HepG2 (cell line): ENCODE measurements at regions not wholly inside any gene's neighbourhood (a gene's known extent, or its start where the extent isn't known, plus 50 kb on each side); places are given as distances from the start of the nearest gene placed in this dataset.

Source experiments
- ATAC-seq: fragments of 200-7000 bp; cut with Tn5 transposase; 3 replicates; pipeline ENCODE4 v1.9.1; 2020; ENCODE audit warnings: mild to moderate bottlenecking, moderate library complexity
- BruUV-seq: library from RNA; stranded (reverse); fragments of 400-500 nt; replicated peaks from 2 replicates; lab custom pipeline; 2021; lab: Mats Ljungman, UMichigan
- CTCF ChIA-PET: fragments of 300-600 bp; formaldehyde crosslinking; extraction: SDS; loops from one replicate; lab custom pipeline; 2021; ENCODE audit warnings: low total read pairs, inconsistent platforms, low intra/inter-chr PET ratio; lab: Yijun Ruan, JAX
- POLR2A ChIA-PET: fragments of 350-600 bp; sonication (Branson Sonifier 250); formaldehyde crosslinking; loops from one replicate; lab custom pipeline; 2020; ENCODE audit warnings: antibody characterized with exemption, inconsistent platforms; lab: Yijun Ruan, JAX
- DNase-seq: peaks from one replicate; pipeline ENCODE4 v3.0.0-alpha.2; 2015; ENCODE audit warnings: low spot score
- FAIRE-seq: peaks from 3 replicates; lab custom pipeline; 2011; peaks lifted over from hg19 to GRCh38; lab: Jason Lieb, UNC
- H2AFZ ChIP-seq: one replicate; pipeline ENCODE4 v1.6.1; 2011; ENCODE audit warnings: low read length, inconsistent platforms
- H3K27ac ChIP-seq: fragments of 300-600 bp; 3 replicates; pipeline ENCODE4 v1.8.0; 2011; ENCODE audit warnings: mixed run types, mild to moderate bottlenecking, mixed read lengths, low read length, inconsistent platforms; ENCODE audit not compliant: insufficient read depth; ENCODE audit errors: extremely low read length
- H3K27me3 ChIP-seq, 2 experiments: fragments of 200-600 bp in 1 of 2; 2 replicates in 1 of 2; 3 replicates in 1 of 2; pipeline versions ENCODE4 v1.6.0 to v1.8.0; 2011; ENCODE audit warnings: low read length in 2 of 2, mild to moderate bottlenecking in 2 of 2, moderate library complexity in 2 of 2, inconsistent platforms in 1 of 2; ENCODE audit not compliant: insufficient read depth in 2 of 2, control insufficient read depth in 1 of 2
- H3K36me3 ChIP-seq, 2 experiments: fragments of 200-600 bp in 1 of 2; replicated peaks in 1 of 2; 2 replicates in 1 of 2; 3 replicates in 1 of 2; pipeline versions ENCODE4 v1.5.1 to v1.8.0; 2011; ENCODE audit warnings: low read length in 2 of 2, inconsistent platforms in 1 of 2; ENCODE audit not compliant: insufficient read depth in 2 of 2, control insufficient read depth in 1 of 2
- H3K4me1 ChIP-seq: 2 replicates; pipeline ENCODE4 v1.5.1; 2012; ENCODE audit warnings: low read length, inconsistent platforms; ENCODE audit not compliant: insufficient read depth
- H3K4me2 ChIP-seq: 2 replicates; pipeline ENCODE4 v1.6.0; 2011; ENCODE audit warnings: low read depth, low read length, inconsistent platforms
- H3K4me3 ChIP-seq, 3 experiments: fragments of 200-600 bp in 1 of 3; sonication (generic), shearing (Covaris generic) in 1 of 3; replicated peaks in 1 of 3; 2 replicates each; pipeline ENCODE4 v1.5.1; 2011 to 2016; ENCODE audit warnings: low read length in 3 of 3, inconsistent platforms in 2 of 3, low read depth in 2 of 3, mild to moderate bottlenecking in 2 of 3, control low read depth in 1 of 3, mixed read lengths in 1 of 3; ENCODE audit not compliant: insufficient read depth in 1 of 3
- H3K79me2 ChIP-seq: one replicate; pipeline ENCODE4 v1.6.1; 2011; ENCODE audit warnings: low read length, inconsistent platforms; ENCODE audit not compliant: insufficient read depth
- H3K9ac ChIP-seq: 2 replicates; pipeline ENCODE4 v1.6.0; 2011; ENCODE audit warnings: mild to moderate bottlenecking, low read depth, low read length, inconsistent platforms; ENCODE audit not compliant: insufficient read depth
- H3K9me3 ChIP-seq: 2 replicates; pipeline ENCODE4 v1.5.1; 2012; ENCODE audit warnings: mild to moderate bottlenecking, low read length
- H4K20me1 ChIP-seq: 2 replicates; pipeline ENCODE4 v1.6.0; 2011; ENCODE audit warnings: inconsistent platforms, mild to moderate bottlenecking, low read length, moderate library complexity; ENCODE audit not compliant: insufficient read depth
- ASH2L ChIP-seq: fragments of 300-600, 200-600 bp; sonication (generic); IDR thresholded peaks from 2 replicates; pipeline ENCODE4 v1.7.0; 2017; ENCODE audit warnings: low read depth, mild to moderate bottlenecking, moderate library complexity, mixed read lengths, low read length; ENCODE audit not compliant: insufficient read length
- BCLAF1 ChIP-seq: fragments of 450-650 bp; IDR thresholded peaks from 2 replicates; pipeline ENCODE4 v1.6.1; 2017; ENCODE audit warnings: mild to moderate bottlenecking
- GABPA ChIP-seq, 2 experiments: IDR thresholded peaks; 2 replicates each; pipeline ENCODE4 v1.6.1; 2011 to 2016; ENCODE audit warnings: low read depth in 2 of 2, low read length in 1 of 2, missing biosample characterization in 1 of 2, missing genetic modification characterization in 1 of 2
- NFAT5 ChIP-seq: sonication (generic); formaldehyde crosslinking; IDR thresholded peaks from 2 replicates; pipeline ENCODE4 v1.4.0; 2020; ENCODE audit warnings: missing genetic modification reagents
- RAD51 ChIP-seq: fragments of 450-650 bp; IDR thresholded peaks from 2 replicates; pipeline ENCODE4 v1.6.1; 2016; ENCODE audit warnings: borderline replicate concordance
- RBFOX2 ChIP-seq: fragments of 200-400 bp; formaldehyde crosslinking; IDR thresholded peaks from 2 replicates; pipeline ENCODE4 v1.6.1; 2017; ENCODE audit warnings: low read depth, mild to moderate bottlenecking, low read length
- RFX5 ChIP-seq: IDR thresholded peaks from 2 replicates; pipeline ENCODE4 v1.6.1; 2011; ENCODE audit warnings: low read depth, low read length, improper control_type of control experiment
- SNAPC5 ChIP-seq: sonication (generic); formaldehyde crosslinking; IDR thresholded peaks from 2 replicates; pipeline ENCODE4 v1.8.1; 2023; ENCODE audit warnings: mild to moderate bottlenecking, missing genetic modification reagents, borderline replicate concordance
- TFAP4 ChIP-seq: sonication (generic); IDR thresholded peaks from 2 replicates; pipeline ENCODE4 v1.6.1; 2016; ENCODE audit warnings: low read depth, borderline replicate concordance
- TP53 ChIP-seq: sonication (generic); formaldehyde crosslinking; conservative IDR thresholded peaks from 2 replicates; pipeline ENCODE4 v1.4.0; 2020; ENCODE audit warnings: missing genetic modification reagents
- WGBS: methylation state at CpG from one replicate; pipeline ENCODE4 v1.1.6; 2017; ENCODE audit warnings: low lambda C conversion rate; 5-methylcytosine and 5-hydroxymethylcytosine counted together
- in situ Hi-C: cut with HindIII; loops from 2 replicates; pipeline ENCODE4 v1.10.0; 2017; ENCODE audit warnings: low pct_unique_long_range_greater_than_20kb; ENCODE audit not compliant: extremely low pct_ligation_motif_present
- intact Hi-C: fragments of 100-400 bp; cut with micrococcal nuclease; formaldehyde crosslinking; loops from one replicate; pipeline ENCODE4 v1.10.0; 2022; ENCODE audit not compliant: unreplicated experiment

GRCh38 chr3:35488526-35488925 is 150.8 kb upstream of the ARPP21 start (continued):
- TF ChIP-seq NFAT5 (CRISPR knock-in tag): no peak
- TF ChIP-seq ASH2L: no peak
- no peak for TF ChIP-seq TP53 (CRISPR knock-in tag)
- TF ChIP-seq RFX5: no peak
- TF ChIP-seq GABPA (IDR thresholded peaks at IDR 0.05; ENCODE audit: low read depth, low read length): no peak
- TF ChIP-seq GABPA (CRISPR knock-in tag; IDR thresholded peaks at IDR 0.05; ENCODE audit: low read depth): no peak
- TF ChIP-seq TFAP4: no peak
- TF ChIP-seq SNAPC5 (CRISPR knock-in tag): no peak

- H2AFZ ChIP-seq: no peak overlapping the region
- intact Hi-C loops (loop anchor here (5.0 kb wide), 1 partner anchor 101 kb away; no protein-coding TSS in a partner anchor), in situ Hi-C loops (no loop called here)
- H3K9me3 ChIP-seq: no peaks in the 10 kb centered on the region
- FAIRE-seq: no peak
- H3K27ac ChIP-seq: no peak overlapping the region
- 4% methylated on average over 2 of the region's 2 CpGs for WGBS
- BruUV-seq: no TSS peak
- POLR2A ChIA-PET: no interaction called here
- H3K79me2 ChIP-seq: no peaks in the 10 kb centered on the region
- H3K4me3 ChIP-seq: no peak overlapping the region
- no peaks in the 10 kb centered on the region for H4K20me1 ChIP-seq
- ATAC-seq: no peak
- H3K27me3 ChIP-seq: no peaks in the 10 kb centered on the region
- CTCF ChIA-PET: no interaction called here
- no peak overlapping the region for H3K9ac ChIP-seq
- H3K4me2 ChIP-seq: no peak overlapping the region
- H3K4me1 ChIP-seq: no peaks in the 10 kb centered on the region
- no peak for DNase-seq
- H3K36me3 ChIP-seq: no peaks in the 10 kb centered on the region
- TF ChIP-seq BCLAF1: no peak
- TF ChIP-seq RAD51: no peak
- no peak for TF ChIP-seq RBFOX2
These were observed 146.5 kb upstream of the ARPP21 start for GRCh38 chr3:35492841-35493240.
